Neuronal stem cell (in vitro differentiated cells): ENCODE measurements at regions not wholly inside any gene's neighbourhood (a gene's known extent, or its start where the extent isn't known, plus 50 kb on each side); places are given as distances from the start of the nearest gene placed in this dataset.

Source experiments
- DNase-seq: peaks from one replicate; pipeline ENCODE4 v3.0.0-alpha.2; 2013; ENCODE audit warnings: low spot score
- H2AFZ ChIP-seq: one replicate; pipeline ENCODE4 v1.6.1; 2013; ENCODE audit warnings: mild to moderate bottlenecking, low read length, inconsistent platforms
- H2AK5ac ChIP-seq: 2 replicates; pipeline ENCODE4 v1.6.1; 2013; ENCODE audit warnings: low read depth, mild to moderate bottlenecking, inconsistent platforms, low read length, moderate library complexity, mixed read lengths
- H2BK120ac ChIP-seq: 2 replicates; pipeline ENCODE4 v1.6.1; 2013; ENCODE audit warnings: low read depth, mild to moderate bottlenecking, inconsistent platforms, low read length, moderate library complexity, mixed read lengths
- H2BK12ac ChIP-seq: one replicate; pipeline ENCODE4 v1.6.1; 2013; ENCODE audit warnings: low read length, inconsistent platforms
- H2BK15ac ChIP-seq: 2 replicates; pipeline ENCODE4 v1.6.1; 2013; ENCODE audit warnings: mild to moderate bottlenecking, low read length, inconsistent platforms, mixed read lengths
- H2BK5ac ChIP-seq: one replicate; pipeline ENCODE4 v1.6.1; 2013; ENCODE audit warnings: inconsistent platforms, mild to moderate bottlenecking, low read length, moderate library complexity
- H3K14ac ChIP-seq: one replicate; pipeline ENCODE4 v1.6.1; 2013; ENCODE audit warnings: low read length, inconsistent platforms
- H3K18ac ChIP-seq: 2 replicates; pipeline ENCODE4 v1.6.1; 2013; ENCODE audit warnings: low read length, inconsistent platforms
- H3K23ac ChIP-seq: 2 replicates; pipeline ENCODE4 v1.6.1; 2013; ENCODE audit warnings: low read depth, mild to moderate bottlenecking, mixed read lengths, low read length, inconsistent platforms; ENCODE audit not compliant: poor library complexity
- H3K27ac ChIP-seq: replicated peaks from 3 replicates; pipeline ENCODE4 v1.5.1; 2013; ENCODE audit warnings: low read length, inconsistent platforms
- H3K27me3 ChIP-seq, 3 experiments: 2 replicates each; pipeline ENCODE4 v1.6.1; 2013; ENCODE audit warnings: low read length in 3 of 3, mild to moderate bottlenecking in 2 of 3, inconsistent platforms in 1 of 3, low read depth in 1 of 3, mixed read lengths in 1 of 3, moderate library complexity in 1 of 3; ENCODE audit not compliant: control insufficient read depth in 3 of 3, insufficient read depth in 3 of 3
- H3K36me3 ChIP-seq, 2 donors: replicated peaks in 1 of 2; 2 replicates each; pipeline ENCODE4 v1.6.1; 2013; ENCODE audit warnings: low read length in 2 of 2; ENCODE audit not compliant: control insufficient read depth in 2 of 2, insufficient read depth in 2 of 2
- H3K4ac ChIP-seq: 2 replicates; pipeline ENCODE4 v1.6.1; 2013; ENCODE audit warnings: inconsistent platforms, mild to moderate bottlenecking, low read length, moderate library complexity
- H3K4me1 ChIP-seq, 2 donors: 1 replicate in 1 of 2; 2 replicates in 1 of 2; pipeline ENCODE4 v1.6.1; 2013; ENCODE audit warnings: low read length in 2 of 2, low read depth in 1 of 2; ENCODE audit not compliant: control insufficient read depth in 2 of 2, insufficient read depth in 1 of 2
- H3K4me2 ChIP-seq: one replicate; pipeline ENCODE4 v1.6.1; 2013; ENCODE audit warnings: mild to moderate bottlenecking, low read length, inconsistent platforms; ENCODE audit not compliant: insufficient read depth, poor library complexity, severe bottlenecking
- H3K4me3 ChIP-seq, 2 donors: 2 replicates each; pipeline ENCODE4 v1.5.1; 2013; ENCODE audit warnings: low read length in 2 of 2, mild to moderate bottlenecking in 2 of 2, inconsistent platforms in 1 of 2, moderate library complexity in 1 of 2
- H3K79me1 ChIP-seq: one replicate; pipeline ENCODE4 v1.6.1; 2013; ENCODE audit warnings: low read depth, mild to moderate bottlenecking, inconsistent platforms, low read length, moderate library complexity
- H3K9ac ChIP-seq: one replicate; pipeline ENCODE4 v1.6.1; 2013; ENCODE audit warnings: mild to moderate bottlenecking, low read depth, low read length, inconsistent platforms; ENCODE audit not compliant: poor library complexity
- H3K9me3 ChIP-seq, 2 donors: replicated peaks in 1 of 2; 2 replicates each; pipeline versions ENCODE3 to v1.6.1; 2013; ENCODE audit warnings: low read length in 2 of 2, mild to moderate bottlenecking in 2 of 2, inconsistent platforms in 1 of 2, low read depth in 1 of 2, mixed read lengths in 1 of 2, moderate library complexity in 1 of 2; ENCODE audit not compliant: control insufficient read depth in 2 of 2, insufficient read depth in 1 of 2
- H4K8ac ChIP-seq: one replicate; pipeline ENCODE4 v1.6.1; 2013; ENCODE audit warnings: low read depth, mild to moderate bottlenecking, inconsistent platforms, low read length, moderate library complexity
- H4K91ac ChIP-seq: one replicate; pipeline ENCODE4 v1.6.1; 2013; ENCODE audit warnings: low read length, low read depth, mild to moderate bottlenecking, inconsistent platforms; ENCODE audit not compliant: poor library complexity
- WGBS, 2 donors: extraction: QIAGEN DNeasy Blood & Tissue Kit; methylation state at CpG; one replicate each; pipeline ENCODE4 v1.1.7; 2013; ENCODE audit warnings: missing lambda C conversion rate in 2 of 2, mixed read lengths in 1 of 2; ENCODE audit not compliant: insufficient read length in 2 of 2, insufficient replicate concordance in 1 of 2; ENCODE audit errors: extremely low coverage in 2 of 2; 5-methylcytosine and 5-hydroxymethylcytosine counted together

DNA sequence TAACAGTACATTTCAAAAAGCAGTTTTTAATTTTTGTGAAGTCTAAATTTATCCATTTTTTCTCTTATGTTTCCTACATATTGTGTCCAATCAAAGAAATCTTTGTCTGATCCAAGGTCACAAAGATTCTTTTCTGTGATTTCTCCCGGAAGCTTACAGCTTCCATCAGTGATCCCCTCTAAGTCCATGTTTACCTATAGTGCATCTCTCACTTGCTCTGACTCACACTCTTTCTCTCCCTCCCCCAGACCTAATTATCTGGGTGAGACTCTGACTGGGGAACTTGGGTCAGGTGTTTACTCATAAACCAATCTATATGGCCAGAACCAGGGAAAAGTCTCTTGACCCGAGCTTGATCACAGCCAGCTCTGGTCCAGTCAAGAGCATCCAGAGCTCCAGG is 224.4 kb downstream of the SPTSSA start:
- H3K4ac ChIP-seq = no peak overlapping the region
- H3K4me2 ChIP-seq = no peak overlapping the region
- H3K9ac ChIP-seq = no peak overlapping the region
- no peaks in the 10 kb centered on the region for H3K79me1 ChIP-seq
- no peak overlapping the region for H3K14ac ChIP-seq
- H3K23ac ChIP-seq = no peak overlapping the region
- H2BK12ac ChIP-seq = no peak overlapping the region
- H2AK5ac ChIP-seq = no peak overlapping the region
- no peak overlapping the region for H2BK5ac ChIP-seq
- H3K9me3 ChIP-seq = no peaks in the 10 kb centered on the region
- H2BK120ac ChIP-seq = no peak overlapping the region
- no peak overlapping the region for H3K27ac ChIP-seq
- H3K27me3 ChIP-seq = no peaks in the 10 kb centered on the region
- H3K18ac ChIP-seq = no peak overlapping the region
- H3K36me3 ChIP-seq = no peaks in the 10 kb centered on the region
- H4K8ac ChIP-seq = no peak overlapping the region
- no peak overlapping the region for H3K4me3 ChIP-seq
- H3K4me1 ChIP-seq = no peaks in the 10 kb centered on the region
- no peak for DNase-seq
- no peak overlapping the region for H2BK15ac ChIP-seq
- no peak overlapping the region for H2AFZ ChIP-seq
- H4K91ac ChIP-seq = no peak overlapping the region
- WGBS, 2 donors = no CpG with 5 or more reads among the region's 2 CpGs

GRCh38 chr14:34237081-34237480 is 225.0 kb downstream of the SPTSSA start:
- Histone ChIP-seq H2AK5ac (no peak overlapping the region), H3K36me3 (no peaks in the 10 kb centered on the region), H4K91ac (no peak overlapping the region), H4K8ac (no peak overlapping the region), H3K27ac (no peak overlapping the region), H3K4me2 (no peak overlapping the region), H2AFZ (no peak overlapping the region), H3K14ac (no peak overlapping the region), H3K79me1 (no peaks in the 10 kb centered on the region), H3K4me3 (no peak overlapping the region), H3K27me3 (no peaks in the 10 kb centered on the region), H3K9ac (no peak overlapping the region), H3K4me1 (no peaks in the 10 kb centered on the region), H2BK15ac (no peak overlapping the region), H3K18ac (no peak overlapping the region), H2BK120ac (no peak overlapping the region), H3K23ac (no peak overlapping the region), H2BK5ac (no peak overlapping the region), H3K9me3 (no peaks in the 10 kb centered on the region), H2BK12ac (no peak overlapping the region), H3K4ac (no peak overlapping the region)
- no peak for DNase-seq
- no CpG with 5 or more reads among the region's 1 CpG for WGBS, 2 donors

DNA sequence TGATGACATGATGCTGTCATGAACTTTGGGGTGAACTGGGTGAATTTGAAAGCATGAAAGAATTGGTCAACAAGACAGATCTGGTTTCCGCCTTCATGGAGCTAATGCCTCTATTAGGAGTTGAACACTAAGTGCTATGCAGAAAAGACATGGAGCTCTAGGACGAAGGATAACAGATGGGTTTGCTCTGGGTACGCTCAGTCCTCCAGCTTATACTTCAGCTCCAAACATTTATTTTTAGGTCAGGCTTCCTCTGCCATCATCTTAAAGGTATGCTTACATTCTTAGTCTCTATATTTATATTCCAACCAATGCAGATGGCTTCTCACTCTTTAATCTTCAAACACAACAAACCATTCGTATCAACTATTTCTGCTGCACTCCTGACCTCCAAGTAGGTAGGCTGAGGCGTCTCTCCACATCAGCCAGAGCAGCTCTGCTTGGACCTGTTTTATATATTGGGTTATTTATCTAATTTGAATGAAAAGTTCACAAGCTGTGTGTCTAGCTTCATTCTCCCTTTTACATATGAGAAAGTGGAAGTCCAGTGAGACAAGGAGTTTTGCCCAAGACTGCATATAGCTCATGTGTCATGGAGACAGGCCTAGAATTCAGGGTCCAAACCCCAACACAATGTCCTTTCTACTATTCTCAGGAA is 226.3 kb downstream of the SPTSSA start:
- Histone ChIP-seq H3K9ac (no peak overlapping the region), H3K4me3 (no peak overlapping the region), H3K23ac (no peak overlapping the region), H3K4me1 (no peaks in the 10 kb centered on the region), H3K36me3 (no peaks in the 10 kb centered on the region), H4K8ac (no peak overlapping the region), H2BK120ac (no peak overlapping the region), H3K79me1 (no peaks in the 10 kb centered on the region), H2AFZ (no peak overlapping the region), H3K9me3 (no peaks in the 10 kb centered on the region), H3K4ac (no peak overlapping the region), H3K4me2 (no peak overlapping the region), H3K14ac (no peak overlapping the region), H2BK5ac (no peak overlapping the region), H3K27me3 (no peaks in the 10 kb centered on the region), H2BK15ac (no peak overlapping the region), H2BK12ac (no peak overlapping the region), H4K91ac (no peak overlapping the region), H3K18ac (no peak overlapping the region), H3K27ac (no peak overlapping the region), H2AK5ac (no peak overlapping the region)
- no peak for DNase-seq
- 100% methylated on average over 1 of the region's 5 CpGs; no CpG with 5 or more reads in 1 of the 2 donors for WGBS, 2 donors

DNA sequence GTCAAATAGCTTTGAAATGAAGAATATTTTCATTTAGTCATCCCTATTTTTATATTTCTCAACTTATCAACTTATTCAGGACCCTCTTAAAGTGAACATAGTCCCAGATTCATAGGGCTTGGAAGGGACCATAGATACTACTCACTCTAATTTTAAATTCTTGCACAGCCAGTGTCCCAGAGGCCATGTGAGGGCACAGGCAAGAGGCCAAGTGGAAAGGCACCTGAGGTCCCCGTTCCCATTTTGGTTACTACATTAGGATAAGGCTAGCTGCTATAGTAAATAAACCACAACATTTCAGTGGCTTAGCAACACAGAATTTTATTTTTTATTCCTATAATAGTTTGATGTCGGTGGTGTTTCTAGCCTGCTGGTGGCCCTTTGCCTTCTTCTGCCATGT is 227.8 kb downstream of the SPTSSA start:
- no CpG with 5 or more reads among the region's 2 CpGs for WGBS, 2 donors
- H2BK15ac ChIP-seq = no peak overlapping the region
- H3K79me1 ChIP-seq = no peaks in the 10 kb centered on the region
- no peak overlapping the region for H3K14ac ChIP-seq
- no peak overlapping the region for H4K8ac ChIP-seq
- H2AK5ac ChIP-seq = no peak overlapping the region
- no peak overlapping the region for H2BK12ac ChIP-seq
- H2BK5ac ChIP-seq = no peak overlapping the region
- H3K4ac ChIP-seq = no peak overlapping the region
- no peak overlapping the region for H3K4me2 ChIP-seq
- DNase-seq = no peak
- no peaks in the 10 kb centered on the region for H3K36me3 ChIP-seq
- no peak overlapping the region for H4K91ac ChIP-seq
- no peak overlapping the region for H2AFZ ChIP-seq
- no peak overlapping the region for H3K18ac ChIP-seq
- H3K27me3 ChIP-seq = no peaks in the 10 kb centered on the region
- no peak overlapping the region for H3K23ac ChIP-seq
- no peak overlapping the region for H3K9ac ChIP-seq
- no peak overlapping the region for H3K27ac ChIP-seq
- H3K9me3 ChIP-seq = no peaks in the 10 kb centered on the region
- H3K4me1 ChIP-seq = no peaks in the 10 kb centered on the region
- no peak overlapping the region for H3K4me3 ChIP-seq
- no peak overlapping the region for H2BK120ac ChIP-seq
